ENCODE measurements at regions not wholly inside any gene's neighbourhood (a gene's known extent, or its start where the extent isn't known, plus 50 kb on each side); places are given as distances from the start of the nearest gene placed in this dataset.

- WGBS (ENCODE audit: insufficient coverage, low coverage, low lambda C conversion rate, missing lambda C conversion rate) = 9% methylated on average over 36 of the region's 56 CpGs
- no peaks in the 10 kb centered on the region for H3K36me3 ChIP-seq
- DNase-seq = no peak
- H3K4me1 ChIP-seq = peaks cover 0 to 30% (median 17%) of the 10 kb centered on the region in 4 donors
- peak overlapping the region in 2 of 3 donors; percentile 83 to 91 for H3K27ac ChIP-seq
- H3K4me3 ChIP-seq = peak overlapping the region; percentile 12 to 41 (median 21)
- intact Hi-C loops (cut with DNase I) = loop anchor here in 1 of 2 donors (10.0 kb wide), 2 partner anchors 148 to 228 kb away; no protein-coding TSS in a partner anchor
- no peaks in the 10 kb centered on the region for H3K9me3 ChIP-seq
- no peak for ATAC-seq
- no peak for TF ChIP-seq POLR2A (IDR thresholded peaks at IDR 0.05)
- TF ChIP-seq CTCF (IDR thresholded peaks at IDR 0.05) = no peak
- H3K27me3 ChIP-seq = no peaks in the 10 kb centered on the region
Measured at GRCh38 chr9:129336601-129337331, 158.7 kb upstream of the IER5L start.

- WGBS (ENCODE audit: insufficient coverage, low coverage, low lambda C conversion rate, missing lambda C conversion rate) = 61% methylated on average over 5 of the region's 5 CpGs
- H3K4me3 ChIP-seq = peak overlapping the region; percentile 12 to 41 (median 21)
- no peaks in the 10 kb centered on the region for H3K9me3 ChIP-seq
- intact Hi-C loops (cut with DNase I) = loop anchor here in 1 of 2 donors (10.0 kb wide), 2 partner anchors 149 to 229 kb away; no protein-coding TSS in a partner anchor
- H3K27me3 ChIP-seq = no peaks in the 10 kb centered on the region
- peak overlapping the region; percentile 9 to 91 (median 83) for H3K27ac ChIP-seq
- ATAC-seq (no peak), DNase-seq (no peak)
- H3K36me3 ChIP-seq = no peaks in the 10 kb centered on the region
- peaks cover 0 to 30% (median 17%) of the 10 kb centered on the region in 4 donors for H3K4me1 ChIP-seq
- TF ChIP-seq POLR2A (IDR thresholded peaks at IDR 0.05) = no peak
- no peak for TF ChIP-seq CTCF (IDR thresholded peaks at IDR 0.05)
Measured at GRCh38 chr9:129336130-129336528, 158.1 kb upstream of the IER5L start.

- H3K27ac ChIP-seq = peak overlapping the region; percentile 9 to 91 (median 83)
- peak in 1 of 4 donors; percentile 10 for ATAC-seq
- TF ChIP-seq POLR2A (IDR thresholded peaks at IDR 0.05) (peak; percentile 22), CTCF (IDR thresholded peaks at IDR 0.05) (no peak)
- intact Hi-C loops (cut with DNase I) = loop anchor here in 1 of 2 donors (10.0 kb wide), 2 partner anchors 149 to 229 kb away; no protein-coding TSS in a partner anchor
- H3K9me3 ChIP-seq = no peaks in the 10 kb centered on the region
- H3K4me1 ChIP-seq = peaks cover 0 to 30% (median 17%) of the 10 kb centered on the region in 4 donors
- no peak for DNase-seq
- no peaks in the 10 kb centered on the region for H3K36me3 ChIP-seq
- 60% methylated on average over 2 of the region's 7 CpGs for WGBS (ENCODE audit: insufficient coverage, low coverage, low lambda C conversion rate, missing lambda C conversion rate)
- no peaks in the 10 kb centered on the region for H3K27me3 ChIP-seq
- H3K4me3 ChIP-seq = no peak overlapping the region
Measured at GRCh38 chr9:129335464-129336129, 157.5 kb upstream of the IER5L start.

- ATAC-seq = peak; percentile 76 to 89 (median 88)
- peak; percentile 92 to 95 (median 94) for DNase-seq
- no peaks in the 10 kb centered on the region for H3K9me3 ChIP-seq
- H3K27me3 ChIP-seq = no peaks in the 10 kb centered on the region
- no peaks in the 10 kb centered on the region for H3K36me3 ChIP-seq
- WGBS (ENCODE audit: insufficient coverage, low coverage, low lambda C conversion rate, missing lambda C conversion rate) = 7% methylated on average over 9 of the region's 28 CpGs
- TF ChIP-seq POLR2A (IDR thresholded peaks at IDR 0.05) = peak; percentile 55
- TF ChIP-seq CTCF (IDR thresholded peaks at IDR 0.05) = peak in 1 of 4 donors; percentile 7
- peaks cover 0 to 30% (median 17%) of the 10 kb centered on the region in 4 donors for H3K4me1 ChIP-seq
- H3K4me3 ChIP-seq = peak overlapping the region in 2 of 3 donors; percentile 29 to 34
- intact Hi-C loops (cut with DNase I) = loop anchor here in 1 of 2 donors (10.0 kb wide), 2 partner anchors 150 to 230 kb away; no protein-coding TSS in a partner anchor
- H3K27ac ChIP-seq = peak overlapping the region; percentile 83 to 91 (median 89)
Measured at GRCh38 chr9:129334105-129334935, 156.3 kb upstream of the IER5L start.
